K562 (cell line): ENCODE measurements at regions not wholly inside any gene's neighbourhood (a gene's known extent, or its start where the extent isn't known, plus 50 kb on each side); places are given as distances from the start of the nearest gene placed in this dataset.
A peak's percentile ranks its signal among the peaks of the same experiment; 100 is the strongest.

Source experiments
- ATAC-seq: fragments of 200-7000 bp; cut with Tn5 transposase; 3 replicates; pipeline ENCODE4 v1.9.1; 2020; ENCODE audit warnings: moderate library complexity
- BruUV-seq: library from RNA; stranded (reverse); fragments of 400-500 nt; replicated peaks from 2 replicates; lab custom pipeline; 2021; lab: Mats Ljungman, UMichigan
- CTCF ChIA-PET: fragments of 300-600 bp; formaldehyde crosslinking; extraction: SDS; loops from one replicate; lab custom pipeline; 2021; ENCODE audit warnings: low intra/inter-chr PET ratio; lab: Yijun Ruan, JAX
- POLR2A ChIA-PET: fragments of 300-600, 350-650 bp; sonication (Branson Sonifier 250); formaldehyde crosslinking; extraction: SDS; loops from one replicate; lab custom pipeline; 2021; ENCODE audit warnings: antibody characterized with exemption, inconsistent platforms; lab: Yijun Ruan, JAX
- DNase-seq, 4 experiments: peaks; one replicate each; pipeline versions ENCODE4 v3.0.0 to v3.0.0-alpha.2; 2011 to 2018; ENCODE audit warnings: low spot score in 3 of 4, mixed read lengths in 3 of 4; ENCODE audit errors: extremely low read depth in 1 of 4
- FAIRE-seq: peaks from 2 replicates; lab custom pipeline; 2011; peaks lifted over from hg19 to GRCh38; lab: Jason Lieb, UNC
- H2AFZ ChIP-seq: 2 replicates; pipeline ENCODE4 v1.6.0; 2011; ENCODE audit warnings: low read depth, low read length, control low read depth, inconsistent platforms
- H3K27ac ChIP-seq: fragments of 200-600 bp; 3 replicates; pipeline ENCODE4 v1.8.0; 2011; ENCODE audit warnings: low read depth, mild to moderate bottlenecking, control low read depth, inconsistent platforms, low read length, moderate library complexity, mixed read lengths; ENCODE audit errors: extremely low read depth
- H3K27me3 ChIP-seq, 2 experiments: fragments of 300-600 bp in 1 of 2; 2 replicates in 1 of 2; 3 replicates in 1 of 2; pipeline versions ENCODE4 v1.6.0 to v1.8.0; 2011; ENCODE audit warnings: inconsistent platforms in 2 of 2, low read length in 2 of 2, mild to moderate bottlenecking in 1 of 2, mixed read lengths in 1 of 2, moderate library complexity in 1 of 2; ENCODE audit not compliant: control insufficient read depth in 2 of 2, insufficient read depth in 2 of 2
- H3K36me3 ChIP-seq: fragments of 300-600 bp; 3 replicates; pipeline ENCODE4 v1.8.0; 2011; ENCODE audit warnings: mild to moderate bottlenecking, low read length, inconsistent platforms; ENCODE audit not compliant: control insufficient read depth, insufficient read depth
- H3K4me1 ChIP-seq, 2 experiments: fragments of 200-600 bp in 1 of 2; replicated peaks in 1 of 2; 2 replicates in 1 of 2; 3 replicates in 1 of 2; pipeline versions ENCODE4 v1.5.1 to v1.8.0; 2011; ENCODE audit warnings: inconsistent platforms in 2 of 2, low read length in 2 of 2, mild to moderate bottlenecking in 1 of 2, mixed read lengths in 1 of 2, moderate library complexity in 1 of 2; ENCODE audit not compliant: control insufficient read depth in 2 of 2, insufficient read depth in 2 of 2
- H3K4me2 ChIP-seq: 2 replicates; pipeline ENCODE4 v1.6.1; 2011; ENCODE audit warnings: low read length, control low read depth, inconsistent platforms, mixed read lengths; ENCODE audit not compliant: insufficient read depth
- H3K4me3 ChIP-seq: fragments of 200-600 bp; sonication (generic), shearing (Covaris generic); 2 replicates; pipeline ENCODE4 v1.5.1; 2016; ENCODE audit warnings: control low read depth, inconsistent platforms
- H3K79me2 ChIP-seq: fragments of 200-600 bp; 3 replicates; pipeline ENCODE4 v1.8.0; 2011; ENCODE audit warnings: low read length, inconsistent platforms; ENCODE audit not compliant: control insufficient read depth, insufficient read depth
- H3K9ac ChIP-seq, 2 experiments: 2 replicates each; pipeline versions ENCODE4 v1.6.0 to v1.6.1; 2011; ENCODE audit warnings: low read depth in 2 of 2, low read length in 2 of 2, control low read depth in 1 of 2, inconsistent platforms in 1 of 2, mild to moderate bottlenecking in 1 of 2, mixed read lengths in 1 of 2; ENCODE audit not compliant: insufficient read depth in 1 of 2
- H3K9me1 ChIP-seq: one replicate; pipeline ENCODE4 v1.6.0; 2011; ENCODE audit warnings: inconsistent platforms, mild to moderate bottlenecking, low read length, moderate library complexity; ENCODE audit not compliant: control insufficient read depth, insufficient read depth
- H3K9me3 ChIP-seq: replicated peaks from 2 replicates; pipeline ENCODE4 v1.5.1; 2011; ENCODE audit warnings: low read depth, low read length, inconsistent platforms; ENCODE audit not compliant: control insufficient read depth, insufficient read depth
- H4K20me1 ChIP-seq: replicated peaks from 2 replicates; pipeline ENCODE4 v1.6.1; 2011; ENCODE audit warnings: low read length, inconsistent platforms, mixed read lengths; ENCODE audit not compliant: control insufficient read depth, insufficient read depth
- CEBPB ChIP-seq: fragments of 450-650 bp; IDR thresholded peaks from 2 replicates; pipeline ENCODE4 v1.6.1; 2016; ENCODE audit warnings: missing genetic modification characterization, missing compliant biosample characterization
- CEBPG ChIP-seq, 3 experiments: fragments of 200-800 bp in 1 of 3; sonication (Bioruptor generic) in 1 of 3; sonication (generic) in 1 of 3; formaldehyde crosslinking in 1 of 3; IDR thresholded peaks in 2 of 3; conservative IDR thresholded peaks in 1 of 3; 2 replicates each; pipeline versions ENCODE4 v1.6.1 to v1.8.0; 2016 to 2022; ENCODE audit warnings: missing compliant biosample characterization in 2 of 3, missing genetic modification characterization in 2 of 3, mild to moderate bottlenecking in 1 of 3, missing genetic modification reagents in 1 of 3
- CLOCK ChIP-seq: fragments of 250-450 bp; sonication (Bioruptor Pico); IDR thresholded peaks from 2 replicates; pipeline ENCODE4 v1.4.0; 2020; ENCODE audit warnings: mild to moderate bottlenecking, moderate library complexity, borderline replicate concordance
- GTF2F1 ChIP-seq: IDR thresholded peaks from 2 replicates; pipeline ENCODE4 v1.6.1; 2011; ENCODE audit warnings: low read depth, low read length, improper control_type of control experiment
- MLLT1 ChIP-seq, 2 experiments: fragments of 450-650 bp; IDR thresholded peaks; 2 replicates each; pipeline ENCODE4 v1.6.1; 2016
- SAFB ChIP-seq: fragments of 200-400 bp; formaldehyde crosslinking; IDR thresholded peaks from 2 replicates; pipeline ENCODE4 v1.6.1; 2017; ENCODE audit warnings: low read depth, low read length, borderline replicate concordance
- SMAD3 ChIP-seq: fragments of 450-650 bp; formaldehyde crosslinking; conservative IDR thresholded peaks from 2 replicates; pipeline ENCODE4 v1.4.0; 2020; ENCODE audit warnings: mild to moderate bottlenecking
- WGBS: fragments of 100-300 bp; shearing (Covaris generic); methylation state at CpG from one replicate; pipeline ENCODE4 v1.1.6; 2016; ENCODE audit warnings: low coverage, mixed read lengths; ENCODE audit not compliant: insufficient coverage; ENCODE audit errors: missing lambda C conversion rate; 5-methylcytosine and 5-hydroxymethylcytosine counted together
- in situ Hi-C: fragments of 300-500 bp; cut with MboI; formaldehyde crosslinking; loops from 4 replicates; pipeline ENCODE4 v1.15.0; 2018; ENCODE audit warnings: inconsistent platforms, mixed read lengths
- intact Hi-C: fragments of 100-400 bp; cut with micrococcal nuclease; formaldehyde crosslinking; loops from 2 replicates; pipeline ENCODE4 v1.14.2; 2022

- TF ChIP-seq CLOCK (CRISPR knock-in tag) (no peak), SAFB (no peak)
Observed at GRCh38 chr6:23329086-23329485, 759.7 kb downstream of the HDGFL1 start (continued).

GRCh38 chr6:23330632-23331031 lies 761.3 kb downstream of the HDGFL1 start:
- Histone ChIP-seq H3K4me3 (no peak overlapping the region), H3K4me1 (no peaks in the 10 kb centered on the region), H3K79me2 (no peaks in the 10 kb centered on the region), H3K9me1 (no peaks in the 10 kb centered on the region), H3K9ac (no peak overlapping the region), H3K27ac (no peak overlapping the region), H3K27me3 (no peaks in the 10 kb centered on the region), H3K4me2 (no peak overlapping the region), H3K36me3 (no peaks in the 10 kb centered on the region), H3K9me3 (no peaks in the 10 kb centered on the region; the same call in 1 of the 2 replicates), H4K20me1 (no peaks in the 10 kb centered on the region), H2AFZ (no peak overlapping the region)
- ChIA-PET POLR2A (no interaction called here), CTCF (no interaction called here)
- TF ChIP-seq CEBPG (CRISPR knock-in tag; IDR thresholded peaks at IDR 0.05) (no peak), CEBPG (tag; conservative IDR thresholded peaks at IDR 0.05 in 1 of 2, IDR thresholded peaks at IDR 0.05 in 1 of 2) (peak in 1 of 2 experiments; percentile 40; a peak in 1 of 4 replicates), GTF2F1 (no peak), CEBPB (tag) (0 out of 2 replicates have a peak, but pooled peaks have one; percentile 30), SMAD3 (CRISPR knock-in tag) (no peak), MLLT1 (IDR thresholded peaks at IDR 0.05) (no peak)
- DNase-seq (no peak), FAIRE-seq (no peak), ATAC-seq (no peak)
- BruUV-seq: no TSS peak
- WGBS: 5% methylated on average over 3 of the region's 3 CpGs
- in situ Hi-C loops: no loop called here
- intact Hi-C loops: no loop called here
